Breast epithelium (tissue), 3 donors: ENCODE measurements at regions not wholly inside any gene's neighbourhood (a gene's known extent, or its start where the extent isn't known, plus 50 kb on each side); places are given as distances from the start of the nearest gene placed in this dataset.
"Not testable (repeated sequence)": the region's sequence is repeated elsewhere in the genome, so short reads cannot be mapped to it uniquely, and the experiment has no call there.

ENCODE experiments used
- CTCF ChIP-seq, 3 donors: fragments of 450-650 bp; IDR thresholded peaks; one replicate each; pipeline ENCODE4 v1.5.1; 2016 to 2017; ENCODE audit warnings: antibody characterized with exemption in 3 of 3, mild to moderate bottlenecking in 3 of 3, moderate library complexity in 3 of 3
- POLR2A ChIP-seq: fragments of 450-650 bp; IDR thresholded peaks from one replicate; pipeline ENCODE4 v1.6.1; 2016; ENCODE audit warnings: antibody characterized with exemption, mild to moderate bottlenecking, moderate library complexity
- POLR2AphosphoS5 ChIP-seq, 3 donors: sonication (generic); formaldehyde crosslinking; IDR thresholded peaks; one replicate each; pipeline ENCODE4 v1.6.1; 2017; ENCODE audit warnings: antibody characterized with exemption in 3 of 3

- TF ChIP-seq POLR2A; CTCF (IDR thresholded peaks at IDR 0.05); POLR2AphosphoS5 (IDR thresholded peaks at IDR 0.05): not testable (repeated sequence)
Measured at GRCh38 chr3:106486945-106487639, 618.3 kb upstream of the CBLB start.
